ENCODE measurements at regions not wholly inside any gene's neighbourhood (a gene's known extent, or its start where the extent isn't known, plus 50 kb on each side); places are given as distances from the start of the nearest gene placed in this dataset.

DNA sequence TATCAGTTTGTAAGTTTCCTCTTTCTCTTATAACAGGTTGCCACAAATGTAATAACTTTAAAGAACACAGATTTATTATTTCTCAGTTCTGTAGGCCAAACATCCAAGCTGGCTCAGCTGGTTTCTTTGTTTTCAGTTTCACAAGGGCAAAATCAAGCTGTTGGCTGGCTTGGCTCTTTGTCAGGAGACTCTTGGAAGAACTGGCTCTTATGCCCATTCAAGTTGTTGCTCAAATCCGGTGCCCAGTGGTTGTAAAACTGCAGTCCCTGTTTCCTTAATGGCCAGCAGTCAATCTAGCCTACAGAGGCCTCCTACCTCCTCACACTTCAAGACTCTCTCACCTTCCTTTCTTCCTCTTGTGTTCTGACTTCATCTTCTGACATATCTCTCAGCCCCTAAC lies 1171.0 kb downstream of the MRPL39 start:
- Histone ChIP-seq H3K4me3 (ENCODE audit: insufficient read depth, low read length) (no peak overlapping the region), H4K20me1 (ENCODE audit: insufficient read depth, low read length) (no peaks in the 10 kb centered on the region), H2AFZ (ENCODE audit: low read length) (no peak overlapping the region), H3K27me3 (ENCODE audit: insufficient read depth, low read length) (no peaks in the 10 kb centered on the region), H3K4me1 (ENCODE audit: insufficient read depth, low read length) (no peaks in the 10 kb centered on the region), H3K79me2 (ENCODE audit: insufficient read depth, low read length) (no peaks in the 10 kb centered on the region), H3K36me3 (ENCODE audit: insufficient read depth, low read length) (no peaks in the 10 kb centered on the region), H3K9me3 (ENCODE audit: low read depth, low read length) (peaks cover 5% of the 10 kb centered on the region), H3K4me2 (ENCODE audit: insufficient read depth, low read length) (no peak overlapping the region), H3K27ac (ENCODE audit: low read depth, low read length) (no peak overlapping the region)
- TF ChIP-seq, protein P1, sequence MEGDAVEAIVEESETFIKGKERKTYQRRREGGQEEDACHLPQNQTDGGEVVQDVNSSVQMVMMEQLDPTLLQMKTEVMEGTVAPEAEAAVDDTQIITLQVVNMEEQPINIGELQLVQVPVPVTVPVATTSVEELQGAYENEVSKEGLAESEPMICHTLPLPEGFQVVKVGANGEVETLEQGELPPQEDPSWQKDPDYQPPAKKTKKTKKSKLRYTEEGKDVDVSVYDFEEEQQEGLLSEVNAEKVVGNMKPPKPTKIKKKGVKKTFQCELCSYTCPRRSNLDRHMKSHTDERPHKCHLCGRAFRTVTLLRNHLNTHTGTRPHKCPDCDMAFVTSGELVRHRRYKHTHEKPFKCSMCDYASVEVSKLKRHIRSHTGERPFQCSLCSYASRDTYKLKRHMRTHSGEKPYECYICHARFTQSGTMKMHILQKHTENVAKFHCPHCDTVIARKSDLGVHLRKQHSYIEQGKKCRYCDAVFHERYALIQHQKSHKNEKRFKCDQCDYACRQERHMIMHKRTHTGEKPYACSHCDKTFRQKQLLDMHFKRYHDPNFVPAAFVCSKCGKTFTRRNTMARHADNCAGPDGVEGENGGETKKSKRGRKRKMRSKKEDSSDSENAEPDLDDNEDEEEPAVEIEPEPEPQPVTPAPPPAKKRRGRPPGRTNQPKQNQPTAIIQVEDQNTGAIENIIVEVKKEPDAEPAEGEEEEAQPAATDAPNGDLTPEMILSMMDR (IDR thresholded peaks at IDR 0.05; ENCODE audit: extremely low read depth, low read depth, low read length), result no peak
- no peak for DNase-seq (ENCODE audit: insufficient read length, low spot score, missing footprints)

DNA sequence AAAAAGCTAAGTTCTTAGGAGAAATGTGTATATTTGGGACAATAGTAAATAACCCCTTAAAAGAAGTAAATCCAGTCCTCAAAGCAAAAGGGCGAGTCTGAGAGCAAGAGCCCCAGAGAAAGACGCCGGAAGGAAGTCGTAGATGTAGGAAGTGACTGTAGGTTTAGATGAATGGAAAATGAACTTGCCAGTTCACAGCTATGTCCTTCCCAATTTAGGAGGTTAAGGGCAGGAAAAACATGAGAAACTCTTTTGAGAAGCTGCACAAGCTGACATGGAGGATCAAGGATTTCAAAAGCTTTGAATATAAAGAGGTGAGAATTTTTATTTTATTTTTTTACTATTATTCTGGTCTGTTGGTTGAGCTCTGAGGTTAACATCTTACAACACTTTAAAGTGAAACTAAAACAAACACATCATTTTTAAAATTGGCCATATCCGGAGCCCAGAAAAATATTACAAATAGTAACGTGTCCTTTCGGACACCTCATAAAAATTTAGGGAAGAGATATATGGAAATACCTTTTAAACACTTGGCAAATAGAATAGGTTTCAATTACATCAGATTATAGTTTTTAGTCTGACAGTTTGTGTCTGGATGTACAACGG lies 1178.6 kb downstream of the MRPL39 start:
- Histone ChIP-seq H3K27me3 (ENCODE audit: insufficient read depth, low read length) (no peaks in the 10 kb centered on the region), H3K9me3 (ENCODE audit: low read depth, low read length) (no peaks in the 10 kb centered on the region), H3K4me3 (ENCODE audit: insufficient read depth, low read length) (no peak overlapping the region), H3K79me2 (ENCODE audit: insufficient read depth, low read length) (no peaks in the 10 kb centered on the region), H3K36me3 (ENCODE audit: insufficient read depth, low read length) (no peaks in the 10 kb centered on the region), H4K20me1 (ENCODE audit: insufficient read depth, low read length) (no peaks in the 10 kb centered on the region), H3K27ac (ENCODE audit: low read depth, low read length) (no peak overlapping the region), H3K4me2 (ENCODE audit: insufficient read depth, low read length) (no peak overlapping the region), H3K4me1 (ENCODE audit: insufficient read depth, low read length) (no peaks in the 10 kb centered on the region), H2AFZ (ENCODE audit: low read length) (no peak overlapping the region)
- TF ChIP-seq, protein P1 (IDR thresholded peaks at IDR 0.05; ENCODE audit: extremely low read depth, low read depth, low read length), result no peak
- no peak for DNase-seq (ENCODE audit: insufficient read length, low spot score, missing footprints)

DNA sequence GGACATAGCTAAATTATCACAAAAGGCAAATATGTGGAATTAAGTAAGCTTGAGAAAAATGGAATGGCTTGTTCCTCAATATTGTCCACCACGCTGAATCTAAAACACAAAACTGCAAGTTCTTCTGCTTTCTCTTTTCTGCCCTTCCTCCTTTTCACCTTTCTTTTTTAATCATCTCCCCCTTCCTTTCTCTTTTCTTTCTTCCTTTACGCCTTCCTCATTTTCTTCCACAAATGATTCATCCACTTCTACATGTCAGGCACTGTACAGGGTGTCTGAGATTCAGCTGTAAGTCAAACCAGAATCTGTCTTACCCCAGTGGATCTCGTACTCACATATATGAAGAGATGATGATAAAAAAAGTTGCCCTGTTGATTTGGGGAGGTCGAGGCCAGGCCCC lies 1182.5 kb downstream of the MRPL39 start:
- H3K4me1 ChIP-seq (ENCODE audit: insufficient read depth, low read length), result no peaks in the 10 kb centered on the region
- no peaks in the 10 kb centered on the region for H3K27me3 ChIP-seq (ENCODE audit: insufficient read depth, low read length)
- H3K4me3 ChIP-seq (ENCODE audit: insufficient read depth, low read length), result no peak overlapping the region
- no peak overlapping the region for H2AFZ ChIP-seq (ENCODE audit: low read length)
- H3K79me2 ChIP-seq (ENCODE audit: insufficient read depth, low read length), result no peaks in the 10 kb centered on the region
- TF ChIP-seq, protein P1 (IDR thresholded peaks at IDR 0.05; ENCODE audit: extremely low read depth, low read depth, low read length), result no peak
- H4K20me1 ChIP-seq (ENCODE audit: insufficient read depth, low read length), result no peaks in the 10 kb centered on the region
- DNase-seq (ENCODE audit: insufficient read length, low spot score, missing footprints), result no peak
- peaks cover 8% of the 10 kb centered on the region for H3K9me3 ChIP-seq (ENCODE audit: low read depth, low read length)
- no peaks in the 10 kb centered on the region for H3K36me3 ChIP-seq (ENCODE audit: insufficient read depth, low read length)
- no peak overlapping the region for H3K4me2 ChIP-seq (ENCODE audit: insufficient read depth, low read length)
- H3K27ac ChIP-seq (ENCODE audit: low read depth, low read length), result no peak overlapping the region

DNA sequence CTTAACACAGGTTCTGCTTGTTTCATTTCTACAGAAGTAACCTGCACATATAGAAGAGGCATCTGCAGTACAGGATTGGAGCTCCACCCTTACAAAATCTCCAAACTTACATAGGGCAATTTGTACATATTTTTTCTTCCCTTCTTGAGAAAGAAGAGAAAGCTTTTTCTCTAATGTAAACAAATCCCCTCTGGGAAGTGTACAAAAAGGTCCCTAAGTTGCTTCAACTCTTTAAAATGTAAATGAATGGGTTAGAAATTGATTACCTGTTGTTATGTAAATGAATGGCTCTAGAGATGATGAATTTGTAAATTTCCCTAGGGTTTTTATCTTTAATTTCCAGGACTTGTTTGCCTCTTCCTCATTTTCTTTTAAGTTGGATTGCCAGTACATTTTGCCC lies 1183.7 kb downstream of the MRPL39 start:
- Histone ChIP-seq H3K4me2 (ENCODE audit: insufficient read depth, low read length) (no peak overlapping the region), H3K27me3 (ENCODE audit: insufficient read depth, low read length) (no peaks in the 10 kb centered on the region), H3K4me3 (ENCODE audit: insufficient read depth, low read length) (no peak overlapping the region), H3K79me2 (ENCODE audit: insufficient read depth, low read length) (no peaks in the 10 kb centered on the region), H3K9me3 (ENCODE audit: low read depth, low read length) (peaks cover 8% of the 10 kb centered on the region), H4K20me1 (ENCODE audit: insufficient read depth, low read length) (no peaks in the 10 kb centered on the region), H3K4me1 (ENCODE audit: insufficient read depth, low read length) (no peaks in the 10 kb centered on the region), H3K27ac (ENCODE audit: low read depth, low read length) (no peak overlapping the region), H2AFZ (ENCODE audit: low read length) (no peak overlapping the region), H3K36me3 (ENCODE audit: insufficient read depth, low read length) (no peaks in the 10 kb centered on the region)
- TF ChIP-seq, protein P1 (IDR thresholded peaks at IDR 0.05; ENCODE audit: extremely low read depth, low read depth, low read length), result no peak
- DNase-seq (ENCODE audit: insufficient read length, low spot score, missing footprints), result no peak
